Left lung (tissue), 4 donors: ENCODE measurements at regions not wholly inside any gene's neighbourhood (a gene's known extent, or its start where the extent isn't known, plus 50 kb on each side); places are given as distances from the start of the nearest gene placed in this dataset.

Source experiments
- ATAC-seq: fragments of 200-7000 bp; cut with Tn5 transposase; one replicate; pipeline ENCODE4 v1.9.1; 2020; ENCODE audit warnings: moderate library complexity
- DNase-seq, 4 donors: peaks; one replicate each; pipeline ENCODE4 v3.0.0-alpha.2; 2013 to 2020
- H3K27ac ChIP-seq, 2 donors: fragments of 200-600 bp; sonication (generic) in 1 of 2; one replicate each; pipeline versions ENCODE4 v1.5.0 to v1.8.0; 2020 to 2021
- H3K27me3 ChIP-seq, 2 donors: fragments of 200-600 bp; sonication (generic) in 1 of 2; one replicate each; pipeline versions ENCODE4 v1.5.0 to v1.8.0; 2020 to 2021
- H3K36me3 ChIP-seq, 2 donors: fragments of 200-600 bp; sonication (generic) in 1 of 2; one replicate each; pipeline versions ENCODE4 v1.5.0 to v1.8.0; 2020 to 2021
- H3K4me1 ChIP-seq, 2 donors: fragments of 200-600 bp; one replicate each; pipeline ENCODE4 v1.8.0; 2021
- H3K4me3 ChIP-seq, 2 donors: fragments of 200-600 bp; sonication (generic) in 1 of 2; one replicate each; pipeline versions ENCODE4 v1.5.0 to v1.8.0; 2020 to 2021; ENCODE audit warnings: mild to moderate bottlenecking in 1 of 2
- H3K9me3 ChIP-seq, 2 donors: fragments of 200-600 bp; sonication (generic) in 1 of 2; one replicate each; pipeline versions ENCODE4 v1.5.0 to v1.8.0; 2020 to 2021
- intact Hi-C, 2 donors: fragments of 100-400 bp; cut with DNase I; formaldehyde crosslinking; loops; one replicate each; pipeline versions ENCODE4 v1.11.2 to v1.14.2; 2022
- TF ChIP-seq, protein P1 (sequence below), 2 donors: fragments of 200-600 bp; sonication (generic) in 1 of 2; IDR thresholded peaks; one replicate each; pipeline versions ENCODE4 v1.5.0 to v1.8.0; 2021; ENCODE audit warnings: antibody characterized with exemption in 2 of 2
- donor health status: DM: no; HTN: yes; CAD: no.
- donor health status: DM: no; HTN: no; CAD: no.

GRCh38 chr15:53036641-53037040 is 246.5 kb upstream of the ONECUT1 start:
- no peak for ATAC-seq
- Histone ChIP-seq H3K27me3 (peaks cover 0 to 20% of the 10 kb centered on the region in 2 donors), H3K9me3 (no peaks in the 10 kb centered on the region), H3K4me3 (no peak overlapping the region), H3K4me1 (no peaks in the 10 kb centered on the region), H3K27ac (no peak overlapping the region), H3K36me3 (no peaks in the 10 kb centered on the region)
- TF ChIP-seq, protein P1, sequence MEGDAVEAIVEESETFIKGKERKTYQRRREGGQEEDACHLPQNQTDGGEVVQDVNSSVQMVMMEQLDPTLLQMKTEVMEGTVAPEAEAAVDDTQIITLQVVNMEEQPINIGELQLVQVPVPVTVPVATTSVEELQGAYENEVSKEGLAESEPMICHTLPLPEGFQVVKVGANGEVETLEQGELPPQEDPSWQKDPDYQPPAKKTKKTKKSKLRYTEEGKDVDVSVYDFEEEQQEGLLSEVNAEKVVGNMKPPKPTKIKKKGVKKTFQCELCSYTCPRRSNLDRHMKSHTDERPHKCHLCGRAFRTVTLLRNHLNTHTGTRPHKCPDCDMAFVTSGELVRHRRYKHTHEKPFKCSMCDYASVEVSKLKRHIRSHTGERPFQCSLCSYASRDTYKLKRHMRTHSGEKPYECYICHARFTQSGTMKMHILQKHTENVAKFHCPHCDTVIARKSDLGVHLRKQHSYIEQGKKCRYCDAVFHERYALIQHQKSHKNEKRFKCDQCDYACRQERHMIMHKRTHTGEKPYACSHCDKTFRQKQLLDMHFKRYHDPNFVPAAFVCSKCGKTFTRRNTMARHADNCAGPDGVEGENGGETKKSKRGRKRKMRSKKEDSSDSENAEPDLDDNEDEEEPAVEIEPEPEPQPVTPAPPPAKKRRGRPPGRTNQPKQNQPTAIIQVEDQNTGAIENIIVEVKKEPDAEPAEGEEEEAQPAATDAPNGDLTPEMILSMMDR (IDR thresholded peaks at IDR 0.05) = no peak
- DNase-seq = no peak
- intact Hi-C loops = no loop called here

GRCh38 chr15:53034767-53035245 is 244.7 kb upstream of the ONECUT1 start:
- Histone ChIP-seq H3K9me3 (no peaks in the 10 kb centered on the region), H3K27ac (no peak overlapping the region), H3K4me1 (no peaks in the 10 kb centered on the region), H3K4me3 (no peak overlapping the region), H3K36me3 (no peaks in the 10 kb centered on the region), H3K27me3 (peaks cover 0 to 20% of the 10 kb centered on the region in 2 donors)
- no peak for ATAC-seq
- intact Hi-C loops = no loop called here
- TF ChIP-seq, protein P1 (IDR thresholded peaks at IDR 0.05) = no peak
- peak in 1 of 4 donors; percentile 29 for DNase-seq

DNA sequence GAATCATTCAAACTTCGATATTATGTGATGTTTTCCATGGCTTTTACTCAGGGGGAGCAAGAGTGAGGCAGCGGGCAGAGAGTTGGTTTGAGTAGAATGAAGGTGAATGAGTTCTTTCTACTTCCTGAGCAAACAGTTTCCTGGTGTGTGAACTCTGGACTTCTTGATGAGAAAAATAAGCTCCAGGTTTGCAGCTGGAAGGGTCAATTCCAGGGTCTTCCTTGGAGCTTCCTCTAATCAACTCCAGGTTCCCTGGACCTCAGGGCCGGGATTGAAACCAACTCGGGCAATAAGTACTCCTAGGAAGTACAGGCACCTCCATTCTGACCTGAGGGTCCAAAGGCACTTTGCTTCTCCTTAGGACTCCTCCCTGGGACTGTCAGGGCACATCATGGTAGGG is 243.6 kb upstream of the ONECUT1 start:
- no peaks in the 10 kb centered on the region for H3K36me3 ChIP-seq
- TF ChIP-seq, protein P1 (IDR thresholded peaks at IDR 0.05) = no peak
- no peak for ATAC-seq
- H3K4me1 ChIP-seq = no peaks in the 10 kb centered on the region
- peaks cover 0 to 17% of the 10 kb centered on the region in 2 donors for H3K27me3 ChIP-seq
- H3K4me3 ChIP-seq = no peak overlapping the region
- no peak for DNase-seq
- intact Hi-C loops = no loop called here
- H3K9me3 ChIP-seq = no peaks in the 10 kb centered on the region
- H3K27ac ChIP-seq = no peak overlapping the region

- intact Hi-C loops = no loop called here
- H3K27ac ChIP-seq = no peak overlapping the region
- no peaks in the 10 kb centered on the region for H3K36me3 ChIP-seq
- no peaks in the 10 kb centered on the region for H3K27me3 ChIP-seq
- TF ChIP-seq, protein P1 (IDR thresholded peaks at IDR 0.05) = no peak
- no peaks in the 10 kb centered on the region for H3K4me1 ChIP-seq
- no peak for DNase-seq
- no peak for ATAC-seq
- peaks cover 0 to 3% of the 10 kb centered on the region in 2 donors for H3K9me3 ChIP-seq
- H3K4me3 ChIP-seq = no peak overlapping the region
These were observed 241.3 kb upstream of the ONECUT1 start for GRCh38 chr15:53031469-53031868.

GRCh38 chr15:53022788-53023187 is 232.7 kb upstream of the ONECUT1 start:
- no peaks in the 10 kb centered on the region for H3K27me3 ChIP-seq
- H3K4me3 ChIP-seq = no peak overlapping the region
- H3K4me1 ChIP-seq = no peaks in the 10 kb centered on the region
- H3K27ac ChIP-seq = no peak overlapping the region
- intact Hi-C loops = no loop called here
- no peaks in the 10 kb centered on the region for H3K36me3 ChIP-seq
- DNase-seq (no peak), ATAC-seq (no peak)
- H3K9me3 ChIP-seq = peaks cover 0 to 11% of the 10 kb centered on the region in 2 donors
- TF ChIP-seq, protein P1 (IDR thresholded peaks at IDR 0.05) = no peak
